GM12872 (cell line): ENCODE measurements at regions not wholly inside any gene's neighbourhood (a gene's known extent, or its start where the extent isn't known, plus 50 kb on each side); places are given as distances from the start of the nearest gene placed in this dataset.

Source experiments
- CTCF ChIP-seq: IDR thresholded peaks from 3 replicates; pipeline ENCODE4 v1.5.1; 2011; ENCODE audit warnings: low read depth, mild to moderate bottlenecking, low read length, moderate library complexity; ENCODE audit not compliant: insufficient read depth

GRCh38 chr1:56218023-56218422 is 361.3 kb downstream of the PLPP3 start:
- TF ChIP-seq CTCF, result no peak

- no peak for TF ChIP-seq CTCF
Measured at GRCh38 chr1:56216218-56216617, 363.1 kb downstream of the PLPP3 start.

GRCh38 chr1:56215771-56216170 is 363.6 kb downstream of the PLPP3 start:
- TF ChIP-seq CTCF, result no peak

GRCh38 chr1:56215086-56215485 is 364.3 kb downstream of the PLPP3 start:
- TF ChIP-seq CTCF, result no peak

GRCh38 chr1:56213068-56213467 is 366.3 kb downstream of the PLPP3 start:
- TF ChIP-seq CTCF, result no peak

- no peak for TF ChIP-seq CTCF
Measured at GRCh38 chr1:56212143-56212542, 367.2 kb downstream of the PLPP3 start.

GRCh38 chr1:56206391-56206790 is 373.0 kb downstream of the PLPP3 start:
- no peak for TF ChIP-seq CTCF

- no peak for TF ChIP-seq CTCF
Measured at GRCh38 chr1:56204206-56204605, 375.2 kb downstream of the PLPP3 start.
